B cell (primary cell): ENCODE measurements at regions not wholly inside any gene's neighbourhood (a gene's known extent, or its start where the extent isn't known, plus 50 kb on each side); places are given as distances from the start of the nearest gene placed in this dataset.

ENCODE experiments used
- ATAC-seq: fragments of 200-7000 bp; cut with Tn5 transposase; one replicate; pipeline ENCODE4 v1.10.0; 2021; ENCODE audit warnings: low read depth, mild to moderate bottlenecking, moderate number of reproducible peaks, moderate library complexity
- CTCF ChIA-PET: fragments of 350-600 bp; sonication (Branson Sonifier 250); formaldehyde crosslinking; loops from one replicate; lab custom pipeline; 2021; ENCODE audit warnings: antibody characterized with exemption, inconsistent platforms; lab: Charles Lee
- POLR2A ChIA-PET: fragments of 350-600 bp; sonication (Branson Sonifier 250); formaldehyde crosslinking; loops from one replicate; lab custom pipeline; 2021; ENCODE audit warnings: antibody characterized with exemption; lab: Charles Lee
- DNase-seq: peaks from one replicate; pipeline ENCODE4 v3.0.0; 2013
- H2AFZ ChIP-seq: 2 replicates; pipeline ENCODE4 v1.6.1; 2012; ENCODE audit warnings: mild to moderate bottlenecking, low read depth, low read length; ENCODE audit not compliant: insufficient read depth, poor library complexity, severe bottlenecking
- H3K27ac ChIP-seq, 2 donors: 1 replicate in 1 of 2; 2 replicates in 1 of 2; pipeline ENCODE4 v1.5.1; 2012 to 2013; ENCODE audit warnings: low read length in 2 of 2, mild to moderate bottlenecking in 2 of 2, moderate library complexity in 1 of 2
- H3K27me3 ChIP-seq, 4 experiments: fragments of 200-600 bp in 1 of 4; sonication (generic) in 1 of 4; replicated peaks in 1 of 4; 1 replicate in 2 of 4; 2 replicates in 2 of 4; pipeline versions ENCODE4 v1.6.1 to v1.7.0; 2013 to 2016; ENCODE audit warnings: low read length in 3 of 4, mild to moderate bottlenecking in 2 of 4, mixed read lengths in 1 of 4, moderate library complexity in 1 of 4; ENCODE audit not compliant: insufficient read depth in 4 of 4, control insufficient read depth in 3 of 4; ENCODE audit errors: control extremely low read depth in 1 of 4
- H3K36me3 ChIP-seq, 2 experiments: replicated peaks in 1 of 2; 1 replicate in 1 of 2; 2 replicates in 1 of 2; pipeline versions ENCODE4 v1.6.1 to v1.7.1; 2013; ENCODE audit warnings: low read length in 1 of 2; ENCODE audit not compliant: insufficient read depth in 2 of 2, control insufficient read depth in 1 of 2; ENCODE audit errors: control extremely low read depth in 1 of 2, extremely low read depth in 1 of 2
- H3K4me1 ChIP-seq, 2 donors: fragments of 200-600 bp in 1 of 2; sonication (generic) in 1 of 2; 1 replicate in 1 of 2; 2 replicates in 1 of 2; pipeline versions ENCODE4 v1.5.1 to v1.6.1; 2013 to 2017; ENCODE audit warnings: low read length in 2 of 2; ENCODE audit not compliant: control insufficient read depth in 2 of 2, insufficient read depth in 2 of 2
- H3K4me2 ChIP-seq: replicated peaks from 2 replicates; pipeline ENCODE3; 2012; ENCODE audit warnings: mild to moderate bottlenecking, low read depth, low read length; ENCODE audit not compliant: poor library complexity, severe bottlenecking
- H3K4me3 ChIP-seq, 5 experiments: fragments of 200-600 bp in 1 of 5; sonication (generic) in 1 of 5; 1 replicate in 3 of 5; 2 replicates in 2 of 5; pipeline versions ENCODE4 v1.5.1 to v1.7.0; 2011 to 2016; ENCODE audit warnings: low read length in 4 of 5, mild to moderate bottlenecking in 4 of 5, low read depth in 2 of 5, control low read depth in 1 of 5, moderate library complexity in 1 of 5; ENCODE audit not compliant: insufficient read depth in 1 of 5; ENCODE audit errors: control extremely low read depth in 1 of 5, extremely low read depth in 1 of 5
- H3K79me2 ChIP-seq: fragments of 200-600 bp; sonication (generic); one replicate; pipeline ENCODE4 v1.6.0; 2016; ENCODE audit warnings: low read length; ENCODE audit not compliant: control insufficient read depth, insufficient read depth
- H3K9ac ChIP-seq: fragments of 200-600 bp; sonication (generic); 2 replicates; pipeline ENCODE4 v1.6.1; 2017; ENCODE audit warnings: mild to moderate bottlenecking, low read length, moderate library complexity
- H3K9me3 ChIP-seq, 3 donors: one replicate each; pipeline versions ENCODE4 v1.6.1 to v1.7.1; 2013; ENCODE audit warnings: low read length in 2 of 3; ENCODE audit not compliant: control insufficient read depth in 2 of 3, insufficient read depth in 1 of 3; ENCODE audit errors: control extremely low read depth in 1 of 3
- H4K20me1 ChIP-seq: 2 replicates; pipeline ENCODE4 v1.6.0; 2012; ENCODE audit warnings: mild to moderate bottlenecking, low read length; ENCODE audit not compliant: insufficient read depth, control insufficient read depth, poor library complexity, severe bottlenecking
- H3K27ac Mint-ChIP-seq: one replicate; pipeline ENCODE4 v1.8.0; 2021; ENCODE audit warnings: mixed read lengths
- H3K27me3 Mint-ChIP-seq: one replicate; pipeline ENCODE4 v1.8.0; 2021; ENCODE audit warnings: mixed read lengths
- H3K4me1 Mint-ChIP-seq: one replicate; pipeline ENCODE4 v1.8.0; 2021; ENCODE audit warnings: mixed read lengths
- H3K4me3 Mint-ChIP-seq: one replicate; pipeline ENCODE4 v1.8.0; 2021; ENCODE audit warnings: mixed read lengths
- H3K9me3 Mint-ChIP-seq: one replicate; pipeline ENCODE4 v1.8.0; 2022; ENCODE audit warnings: mixed read lengths; ENCODE audit not compliant: insufficient read depth
- CTCF ChIP-seq: fragments of 200-600 bp; IDR thresholded peaks from one replicate; pipeline ENCODE4 v1.8.0; 2022; ENCODE audit warnings: antibody characterized with exemption, mild to moderate bottlenecking
- EZH2 ChIP-seq: IDR thresholded peaks from 2 replicates; pipeline ENCODE4 v1.6.1; 2012; ENCODE audit warnings: borderline replicate concordance, low read depth, mild to moderate bottlenecking, moderate library complexity, low read length; ENCODE audit not compliant: insufficient read depth, poor library complexity, severe bottlenecking
- whole genome bisulfite sequencing: methylation state at CpG from one replicate; pipeline ENCODE4 v1.1.5; 2013; ENCODE audit warnings: missing lambda C conversion rate; ENCODE audit not compliant: insufficient coverage; 5-methylcytosine and 5-hydroxymethylcytosine counted together
- intact Hi-C: fragments of 100-400 bp; cut with micrococcal nuclease; formaldehyde crosslinking; loops from one replicate; pipeline ENCODE4 v1.10.0; 2022

DNA sequence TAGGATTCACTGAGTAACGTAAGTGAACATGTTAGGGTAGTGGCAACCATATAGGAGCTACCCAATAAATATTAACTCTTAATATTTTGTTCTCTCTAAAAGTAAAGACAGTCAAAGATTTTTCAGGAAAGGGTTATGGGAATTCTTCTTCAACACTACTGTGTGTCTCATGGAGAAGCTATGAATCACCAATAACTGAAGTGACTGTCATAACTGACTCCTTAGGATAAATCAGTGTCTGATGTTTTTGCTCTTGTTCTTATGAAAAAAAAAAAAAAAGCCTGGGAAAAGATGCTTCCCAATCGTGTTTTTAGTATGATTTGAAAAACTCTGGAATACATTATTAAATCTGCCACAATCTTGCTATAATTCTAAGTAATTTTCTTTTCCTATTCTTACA, 111.2 kb upstream of the CEP126 start:
- Histone ChIP-seq H3K9me3 (no peaks in the 10 kb centered on the region), H3K27ac (no peak overlapping the region), H3K4me1 (no peaks in the 10 kb centered on the region), H4K20me1 (no peaks in the 10 kb centered on the region), H3K4me2 (no peak overlapping the region), H3K9ac (no peak overlapping the region), H2AFZ (no peak overlapping the region), H3K36me3 (no peaks in the 10 kb centered on the region), H3K79me2 (no peaks in the 10 kb centered on the region), H3K4me3 (no peak overlapping the region), H3K27me3 (no peaks in the 10 kb centered on the region)
- ChIA-PET POLR2A (no interaction called here), CTCF (no interaction called here)
- H3K27me3 Mint-ChIP-seq = no peaks in the 10 kb centered on the region
- H3K27ac Mint-ChIP-seq = no peak overlapping the region
- H3K4me1 Mint-ChIP-seq = no peaks in the 10 kb centered on the region
- no CpG with 5 or more reads among the region's 2 CpGs for WGBS
- no peak overlapping the region for H3K4me3 Mint-ChIP-seq
- peaks cover 7% of the 10 kb centered on the region for H3K9me3 Mint-ChIP-seq
- TF ChIP-seq EZH2 (no peak), CTCF (no peak)
- intact Hi-C loops = no loop called here
- DNase-seq (no peak), ATAC-seq (no peak)

GRCh38 chr11:101797335-101797734, 117.5 kb upstream of the CEP126 start:
- H3K36me3 ChIP-seq = no peaks in the 10 kb centered on the region
- no peaks in the 10 kb centered on the region for H3K27me3 ChIP-seq
- H3K79me2 ChIP-seq = no peaks in the 10 kb centered on the region
- TF ChIP-seq EZH2 (no peak), CTCF (no peak)
- no peaks in the 10 kb centered on the region for H3K9me3 ChIP-seq
- POLR2A ChIA-PET = no interaction called here
- no peak overlapping the region for H3K4me3 Mint-ChIP-seq
- H3K9me3 Mint-ChIP-seq = peaks cover 6% of the 10 kb centered on the region
- H3K4me1 ChIP-seq = no peaks in the 10 kb centered on the region
- H3K4me3 ChIP-seq = no peak overlapping the region
- no peaks in the 10 kb centered on the region for H3K27me3 Mint-ChIP-seq
- H3K9ac ChIP-seq = no peak overlapping the region
- ATAC-seq (no peak), DNase-seq (no peak)
- no peak overlapping the region for H3K4me2 ChIP-seq
- no peak overlapping the region for H3K27ac ChIP-seq
- H3K4me1 Mint-ChIP-seq = no peaks in the 10 kb centered on the region
- 78% methylated on average over 1 of the region's 1 CpG for WGBS
- no peak overlapping the region for H3K27ac Mint-ChIP-seq
- CTCF ChIA-PET = no interaction called here
- no peak overlapping the region for H2AFZ ChIP-seq
- H4K20me1 ChIP-seq = no peaks in the 10 kb centered on the region
- intact Hi-C loops = no loop called here
